ENCODE measurements at regions not wholly inside any gene's neighbourhood (a gene's known extent, or its start where the extent isn't known, plus 50 kb on each side); places are given as distances from the start of the nearest gene placed in this dataset.
"Not testable (repeated sequence)": the region's sequence is repeated elsewhere in the genome, so short reads cannot be mapped to it uniquely, and the experiment has no call there.

GRCh38 chr6:159594106-159594749 lies 98.8 kb downstream of the SOD2 start:
- DNase-seq (ENCODE audit: low spot score) = no peak

DNA sequence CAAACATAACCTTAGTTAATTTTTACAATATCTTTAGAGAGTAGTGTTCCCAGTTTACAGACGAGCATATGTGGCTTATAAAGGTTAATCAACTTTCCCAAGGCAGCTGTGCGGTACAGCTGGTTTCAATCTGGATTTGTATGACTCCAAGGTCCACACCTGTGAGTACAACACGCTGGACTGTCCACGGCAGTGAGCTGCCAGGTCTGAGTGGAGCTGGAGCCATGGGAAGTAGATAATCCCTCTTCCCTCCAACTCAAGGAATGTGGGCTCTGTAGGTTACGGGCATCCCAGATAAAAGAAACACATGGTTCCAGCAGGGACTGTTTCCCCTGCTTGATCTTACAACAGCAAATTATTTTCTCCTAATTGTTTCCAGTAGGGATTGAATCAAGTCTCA lies 102.2 kb downstream of the SOD2 start:
- DNase-seq (ENCODE audit: low spot score) = no peak

GRCh38 chr6:159586684-159587083 lies 106.4 kb downstream of the SOD2 start:
- DNase-seq (ENCODE audit: low spot score) = no peak

DNA sequence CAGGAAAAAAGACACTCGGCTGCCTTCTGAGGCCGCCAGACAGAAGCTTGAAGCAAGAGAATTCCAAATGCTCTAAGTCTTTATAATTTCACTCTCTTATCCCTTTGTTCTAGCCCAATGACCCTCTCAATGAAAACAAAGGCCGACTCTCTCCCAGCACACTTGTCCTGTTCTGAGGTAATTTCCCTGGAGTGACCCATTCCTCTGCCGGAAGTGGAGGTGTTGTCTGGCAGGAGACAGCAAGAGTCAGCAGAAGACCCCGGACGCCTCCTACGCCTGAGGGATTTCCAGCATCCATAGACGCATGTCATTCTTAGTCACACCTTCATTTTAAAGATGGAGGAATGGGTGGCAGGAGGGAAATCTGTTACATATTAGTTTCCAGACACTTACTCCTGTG lies 110.3 kb downstream of the SOD2 start:
- DNase-seq (ENCODE audit: low spot score) = no peak

DNA sequence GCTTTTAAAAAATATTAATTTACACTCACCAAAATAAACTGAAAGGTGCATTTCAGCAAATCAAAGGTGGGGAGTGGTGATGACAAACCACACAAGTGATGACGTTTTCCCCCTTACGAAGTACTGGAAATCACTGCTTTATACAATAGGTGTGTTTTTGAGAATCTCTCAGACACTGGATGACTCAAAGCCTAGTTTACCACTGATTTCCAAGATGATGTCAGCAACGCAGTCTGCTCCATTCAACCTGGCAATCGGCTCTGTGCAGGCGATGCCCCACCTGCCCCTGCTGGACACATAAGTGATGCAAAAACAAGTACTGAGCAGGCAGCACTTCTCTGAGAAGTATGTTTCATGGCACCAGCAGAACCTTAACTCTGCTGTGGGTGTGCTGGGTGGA lies 114.4 kb downstream of the SOD2 start:
- DNase-seq (ENCODE audit: low spot score) = no peak

- DNase-seq (ENCODE audit: low spot score) = no peak
These were observed 115.5 kb downstream of the SOD2 start for GRCh38 chr6:159577564-159577963.

- DNase-seq (ENCODE audit: low spot score) = no peak
These were observed 120.5 kb downstream of the SOD2 start for GRCh38 chr6:159572439-159573110.

DNA sequence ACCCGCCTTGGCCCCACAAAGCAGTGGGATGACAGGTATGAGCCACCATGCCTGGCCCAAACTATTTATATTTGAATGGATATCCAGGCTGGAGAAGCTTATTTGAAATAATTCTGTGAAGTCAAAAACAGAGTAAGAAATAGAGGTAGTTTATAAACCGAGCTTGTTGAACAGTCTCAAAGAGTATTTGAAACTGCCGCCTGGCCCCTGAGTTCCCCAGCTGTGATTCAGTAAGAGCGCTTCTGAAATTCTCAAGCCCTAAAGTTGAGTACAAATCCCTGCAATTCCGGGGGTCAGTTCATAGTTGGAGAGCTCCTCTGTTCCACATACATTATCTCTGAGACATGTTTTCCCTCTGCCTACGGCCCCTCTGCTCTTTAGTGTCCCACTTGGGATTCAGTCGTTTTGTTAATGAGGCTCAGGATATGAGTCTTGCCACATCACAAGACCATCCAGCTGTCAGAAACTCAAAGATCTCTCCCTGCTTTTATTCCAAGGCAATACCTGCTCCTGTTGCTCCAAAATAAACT lies 127.8 kb downstream of the SOD2 start:
- no peak for DNase-seq (ENCODE audit: low spot score)

GRCh38 chr6:159564456-159564855 lies 128.6 kb downstream of the SOD2 start:
- no peak for DNase-seq (ENCODE audit: low spot score)

DNA sequence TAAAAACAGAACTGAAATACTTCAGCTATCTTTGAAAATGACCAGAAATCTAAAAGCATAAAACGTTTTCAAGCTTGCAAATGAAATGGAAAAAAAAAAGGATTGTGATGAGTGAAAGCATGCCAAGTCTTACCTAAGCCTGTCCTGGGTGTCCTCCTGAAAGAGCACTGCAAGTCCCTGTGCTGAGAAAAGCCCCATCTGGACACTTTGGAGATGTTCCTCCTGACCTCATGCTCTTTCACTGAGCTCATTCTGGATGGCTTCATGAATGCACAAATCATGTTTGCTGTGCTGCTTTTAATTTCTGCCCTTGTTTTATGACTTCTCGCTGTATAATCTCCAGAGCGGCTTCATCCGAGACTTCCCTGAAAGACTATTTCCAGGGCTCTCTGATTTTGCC lies 136.0 kb downstream of the SOD2 start:
- no peak for DNase-seq (ENCODE audit: low spot score)

DNA sequence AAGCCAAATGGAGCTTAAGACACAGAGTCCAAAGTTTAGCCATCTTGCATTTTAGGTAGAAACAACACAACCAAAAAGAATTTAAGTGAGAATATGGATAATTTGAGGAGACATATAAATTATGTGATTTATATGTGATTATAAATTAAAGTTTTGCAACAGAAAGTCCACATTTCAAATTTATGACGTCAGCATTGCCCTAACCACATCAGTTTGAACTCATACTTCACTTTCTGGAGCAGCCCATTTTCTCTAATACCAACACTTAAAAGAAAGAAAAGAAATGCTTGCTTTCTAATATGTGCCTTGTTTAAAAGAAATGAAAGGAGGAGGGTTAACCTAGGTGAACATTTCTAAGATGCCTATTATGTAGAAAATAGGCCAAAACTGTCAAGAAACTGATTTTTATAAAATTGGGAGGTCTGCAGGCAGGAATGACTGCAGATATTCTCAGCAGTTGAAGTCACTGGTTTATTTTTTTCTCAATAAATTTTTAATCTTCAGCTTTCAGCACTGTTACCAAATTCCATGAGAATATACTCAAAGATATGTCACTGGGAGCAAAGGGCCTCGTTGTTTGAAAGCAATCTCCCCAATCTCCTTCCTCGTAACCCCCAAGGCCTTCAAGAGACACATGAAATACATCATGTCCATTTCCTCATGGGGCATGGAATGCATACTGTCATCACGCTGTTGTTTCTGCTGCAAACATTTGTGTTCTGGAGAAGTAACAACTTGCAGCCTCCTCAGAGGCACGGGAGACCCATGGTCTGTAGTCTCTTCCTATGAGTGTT lies 137.8 kb downstream of the SOD2 start:
- no peak for DNase-seq (ENCODE audit: low spot score)

DNA sequence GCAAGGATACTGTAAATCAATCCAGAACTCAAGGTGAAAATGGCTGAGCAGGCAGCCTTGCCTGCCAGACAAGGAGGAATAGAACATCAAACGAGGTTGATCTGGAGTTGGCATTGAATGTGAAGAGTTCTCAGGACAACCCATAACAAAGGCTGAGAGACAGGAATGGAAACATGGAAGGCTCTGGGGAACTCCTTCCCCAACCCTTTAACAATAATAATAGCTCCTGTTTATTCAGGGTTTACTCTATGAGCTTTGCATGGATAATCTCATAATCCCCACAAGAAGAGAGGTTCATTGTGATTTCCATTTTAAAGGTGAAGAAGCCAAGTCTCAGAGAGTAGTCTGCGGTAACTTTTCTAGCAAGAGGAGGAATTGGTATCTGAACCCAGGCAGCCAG lies 151.7 kb downstream of the SOD2 start:
- no peak for DNase-seq (ENCODE audit: low spot score)

DNA sequence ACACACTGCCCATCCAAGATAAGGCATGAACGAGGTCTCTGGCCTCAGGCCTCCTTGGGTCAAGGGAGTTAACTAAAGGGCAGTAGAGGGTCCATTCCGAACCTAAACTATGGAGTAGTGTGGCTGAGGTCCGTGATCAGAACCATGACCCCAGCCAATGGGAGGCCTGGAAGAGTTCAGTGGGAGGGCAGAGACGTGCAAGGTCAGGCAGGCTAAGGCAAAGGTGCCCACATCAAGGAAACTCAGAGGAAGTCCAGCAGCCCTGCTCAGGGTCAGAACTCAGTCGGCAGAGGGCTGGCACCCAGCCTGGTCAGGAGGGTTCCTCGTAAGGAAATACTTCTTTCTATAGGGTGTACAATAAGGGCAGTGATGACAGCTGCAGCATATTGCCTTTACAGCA lies 152.2 kb downstream of the SOD2 start:
- no peak for DNase-seq (ENCODE audit: low spot score)

DNA sequence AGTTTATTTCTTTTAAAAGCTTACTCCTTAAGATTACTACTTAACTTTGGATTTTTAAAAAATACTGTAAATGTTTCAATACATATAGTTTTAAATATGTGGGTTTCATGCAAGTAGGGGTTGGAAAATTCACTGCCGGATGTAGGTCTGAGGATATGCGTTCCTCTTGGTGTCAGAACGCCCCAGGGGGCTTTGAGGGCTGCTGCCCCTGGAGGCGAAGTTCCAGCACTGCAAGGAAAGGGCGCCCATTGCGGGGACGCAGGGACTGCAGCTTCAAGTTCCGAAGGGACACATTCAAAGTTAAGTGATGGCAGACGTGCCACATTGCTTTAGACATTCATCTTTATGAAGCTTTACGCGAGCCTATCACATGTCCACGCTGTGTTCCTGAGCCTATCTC lies 152.9 kb downstream of the SOD2 start:
- no peak for DNase-seq (ENCODE audit: low spot score)

DNA sequence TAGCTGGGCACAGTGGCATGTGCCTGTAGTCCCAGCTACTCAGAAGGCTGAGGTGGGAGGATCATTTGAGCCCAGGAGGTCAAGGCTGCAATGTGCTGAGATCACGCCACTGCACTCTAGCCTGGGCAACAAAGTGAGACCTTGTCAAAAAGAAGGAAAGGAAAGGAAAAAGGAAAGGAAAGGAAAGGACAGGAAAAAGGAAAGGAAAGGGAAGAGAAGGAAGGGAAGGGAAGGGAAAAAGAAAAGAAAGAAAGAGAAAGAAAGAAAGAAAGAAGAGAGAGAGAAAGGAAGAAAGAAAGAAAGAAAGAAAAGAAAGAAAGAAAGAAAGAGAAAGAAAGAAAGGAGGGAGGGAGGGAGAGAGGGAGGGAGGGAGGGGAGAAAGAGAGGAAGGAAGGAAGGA lies 155.0 kb downstream of the SOD2 start:
- DNase-seq (ENCODE audit: low spot score) = not testable (repeated sequence)

GRCh38 chr6:159535656-159536350 lies 157.2 kb downstream of the SOD2 start:
- no peak for DNase-seq (ENCODE audit: low spot score)

DNA sequence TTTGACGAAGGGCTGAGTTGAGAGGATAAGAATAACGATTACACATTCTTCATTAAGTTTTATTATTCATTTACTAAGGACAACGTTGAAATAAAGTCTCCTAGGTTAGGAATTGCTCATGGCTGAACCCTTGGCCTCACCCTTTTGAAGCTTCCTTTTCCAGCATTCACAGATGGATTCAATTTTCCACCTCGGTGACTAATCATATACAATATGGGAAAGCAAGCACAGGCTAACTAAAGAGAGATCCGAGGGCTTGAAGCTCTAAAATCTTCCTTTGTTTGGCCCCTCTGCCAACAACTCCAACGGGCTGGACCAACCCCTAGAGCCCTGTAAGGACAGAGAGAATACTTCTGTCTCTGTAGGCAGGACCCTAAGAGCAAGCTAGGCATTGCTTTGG lies 159.5 kb downstream of the SOD2 start:
- DNase-seq (ENCODE audit: low spot score) = no peak

DNA sequence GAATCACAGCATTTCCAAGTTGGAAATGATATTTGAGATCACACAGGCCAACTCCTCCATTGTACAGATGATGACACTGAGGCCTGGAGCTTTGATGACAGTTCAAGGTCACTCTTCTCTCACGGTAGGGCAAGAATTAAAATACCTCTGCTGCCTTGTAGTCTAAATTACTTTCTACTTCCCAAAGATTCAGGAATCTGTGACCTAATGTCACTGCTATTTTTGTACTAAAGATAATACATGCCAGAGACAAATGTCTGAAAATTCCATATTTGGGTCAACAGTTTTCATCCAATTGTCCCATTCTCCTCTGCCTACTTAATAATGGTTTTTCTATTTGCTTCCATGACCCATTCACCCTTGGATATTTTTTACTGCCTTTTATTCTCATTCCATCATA lies 160.0 kb downstream of the SOD2 start:
- no peak for DNase-seq (ENCODE audit: low spot score)

GRCh38 chr6:159532155-159532554 lies 160.9 kb downstream of the SOD2 start:
- no peak for DNase-seq (ENCODE audit: low spot score)

GRCh38 chr6:159529934-159530333 lies 163.1 kb downstream of the SOD2 start:
- no peak for DNase-seq (ENCODE audit: low spot score)

DNA sequence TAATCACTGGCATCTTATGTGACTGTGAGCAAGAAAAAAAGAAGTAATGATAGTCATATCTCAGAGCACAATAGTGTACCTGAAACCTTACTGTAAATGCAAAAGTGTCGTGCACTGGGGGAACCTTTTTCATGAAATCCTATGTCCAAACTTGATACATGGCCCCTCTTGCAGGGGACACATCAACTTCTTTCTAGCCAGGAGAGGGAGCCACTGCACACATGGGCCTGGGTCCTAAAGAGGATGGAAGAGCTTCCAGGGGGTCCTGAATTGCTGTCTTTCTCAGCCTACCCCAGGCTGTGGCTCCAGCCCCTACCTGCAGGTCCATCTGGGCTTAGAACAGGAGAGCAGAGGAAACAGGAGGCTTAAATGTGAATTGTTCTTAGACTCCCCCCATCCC lies 165.7 kb downstream of the SOD2 start:
- no peak for DNase-seq (ENCODE audit: low spot score)

GRCh38 chr6:159525445-159526025 lies 167.5 kb downstream of the SOD2 start:
- DNase-seq (ENCODE audit: low spot score) = no peak

Measured in mucosa of gallbladder (tissue), 1 donor.